Anterior cingulate cortex (tissue), 58 donors: ENCODE measurements at regions not wholly inside any gene's neighbourhood (a gene's known extent, or its start where the extent isn't known, plus 50 kb on each side); places are given as distances from the start of the nearest gene placed in this dataset.
"Not testable (repeated sequence)": the region's sequence is repeated elsewhere in the genome, so short reads cannot be mapped to it uniquely, and the experiment has no call there.

ENCODE experiments used
- DNase-seq, 58 donors: peaks; one replicate each; lab custom pipeline; 2025; lab: John Stamatoyannopoulos, UW

- DNase-seq: no peak
Measured at GRCh38 chr10:61612450-61612849, 50.3 kb upstream of the CABCOCO1 start.

- DNase-seq: no peak
Measured at GRCh38 chr10:61612009-61612408, 50.7 kb upstream of the CABCOCO1 start.

GRCh38 chr10:61609701-61610100 lies 53.0 kb upstream of the CABCOCO1 start:
- no peak for DNase-seq

GRCh38 chr10:61608255-61609033 lies 54.3 kb upstream of the CABCOCO1 start:
- DNase-seq: no peak

- DNase-seq: peak in 1 of 58 donors; percentile 11
Measured at GRCh38 chr10:61606959-61607907, 55.5 kb upstream of the CABCOCO1 start.

GRCh38 chr10:61605221-61605620 lies 57.5 kb upstream of the CABCOCO1 start:
- no peak for DNase-seq

- DNase-seq: no peak
Measured at GRCh38 chr10:61600399-61600798, 62.3 kb upstream of the CABCOCO1 start.

GRCh38 chr10:61594430-61594829 lies 68.3 kb upstream of the CABCOCO1 start:
- no peak for DNase-seq

GRCh38 chr10:61592581-61592980 lies 70.1 kb upstream of the CABCOCO1 start:
- no peak for DNase-seq

GRCh38 chr10:61589547-61590243 lies 73.0 kb upstream of the CABCOCO1 start:
- DNase-seq: no peak

- DNase-seq: no peak
Measured at GRCh38 chr10:61588770-61589211, 73.9 kb upstream of the CABCOCO1 start.

GRCh38 chr10:61586829-61587228 lies 75.9 kb upstream of the CABCOCO1 start:
- no peak for DNase-seq

GRCh38 chr10:61580608-61581007 lies 82.1 kb upstream of the CABCOCO1 start:
- DNase-seq: no peak

- DNase-seq: not testable (repeated sequence)
Measured at GRCh38 chr10:61570204-61570603, 92.5 kb upstream of the CABCOCO1 start.

- DNase-seq: no peak
Measured at GRCh38 chr10:61567729-61568128, 95.0 kb upstream of the CABCOCO1 start.

GRCh38 chr10:61565819-61566560 lies 96.7 kb upstream of the CABCOCO1 start:
- no peak for DNase-seq

GRCh38 chr10:61564444-61564843 lies 98.3 kb upstream of the CABCOCO1 start:
- DNase-seq: no peak

- no peak for DNase-seq
Measured at GRCh38 chr10:61559615-61560014, 103.1 kb upstream of the CABCOCO1 start.

GRCh38 chr10:61558188-61558587 lies 104.5 kb upstream of the CABCOCO1 start:
- DNase-seq: no peak

- DNase-seq: no peak
Measured at GRCh38 chr10:61554925-61555324, 101.7 kb upstream of the TMEM26 start.
